ENCODE measurements at regions not wholly inside any gene's neighbourhood (a gene's known extent, or its start where the extent isn't known, plus 50 kb on each side); places are given as distances from the start of the nearest gene placed in this dataset.

DNA sequence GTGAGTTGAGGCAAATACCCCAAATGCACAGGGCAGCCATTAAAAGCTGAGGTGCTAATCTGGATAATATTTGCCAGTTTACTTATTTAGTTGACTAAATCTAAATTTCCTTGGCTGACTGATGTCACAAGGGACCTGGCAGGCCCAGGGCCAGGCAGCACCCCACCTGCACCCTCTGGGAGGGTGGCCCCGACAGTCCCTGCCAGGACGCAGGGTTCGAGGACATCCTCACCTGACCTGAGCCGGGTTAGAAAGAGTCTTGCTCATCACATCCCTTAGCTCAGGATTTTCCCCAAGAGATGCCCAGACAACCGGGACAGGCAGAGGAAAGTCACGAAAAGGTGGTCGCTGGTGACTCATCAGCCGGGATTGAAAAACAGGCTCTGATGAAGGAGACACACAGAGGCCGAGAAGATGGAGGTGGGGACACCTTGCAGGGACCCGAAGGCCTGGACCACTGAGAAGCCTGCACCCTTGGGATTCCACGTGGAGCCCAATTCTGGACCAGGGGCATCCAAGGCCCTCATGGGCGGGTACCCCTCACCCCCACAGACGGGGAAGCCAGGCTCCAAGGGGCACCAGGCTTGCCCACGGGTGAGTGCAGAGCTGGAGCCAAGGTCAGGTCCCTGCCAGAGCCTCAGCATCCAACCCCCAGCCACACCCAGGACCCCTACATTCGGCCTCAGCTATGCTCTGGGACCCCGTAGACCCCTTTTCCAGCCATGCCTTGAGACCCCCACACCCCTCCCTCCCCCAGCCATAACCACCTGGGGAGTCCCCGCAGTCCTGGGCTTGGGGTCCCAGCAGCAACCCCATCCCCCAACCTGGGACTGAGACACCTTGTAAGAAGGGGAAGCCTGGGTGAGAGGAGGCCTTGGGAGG, 103.2 kb downstream of the SOX1 start:
- H3K27me3 Mint-ChIP-seq (ENCODE audit: low read depth in 3 of 3) = peaks cover 4 to 10% (median 4%) of the 10 kb centered on the region in 3 donors
- no peak overlapping the region for H3K9ac ChIP-seq (ENCODE audit: insufficient read depth, low read length, poor library complexity, severe bottlenecking)
- intact Hi-C loops (cut with micrococcal nuclease) = no loop called here
- H3K4me3 ChIP-seq (replicated peaks in 1 of 3; ENCODE audit: low read depth in 2 of 3, low read length in 3 of 3) = no peak overlapping the region
- no peak for DNase-seq
- H3K36me3 Mint-ChIP-seq = no peaks in the 10 kb centered on the region
- H3K27me3 ChIP-seq (ENCODE audit: control insufficient read depth in 2 of 2, insufficient read depth in 2 of 2, low read length in 2 of 2) = no peaks in the 10 kb centered on the region
- no peak overlapping the region for H3K4me3 Mint-ChIP-seq
- H4K20me1 ChIP-seq (ENCODE audit: insufficient read depth, low read length) = no peaks in the 10 kb centered on the region
- H3K9me3 Mint-ChIP-seq = peaks cover 6 to 29% (median 14%) of the 10 kb centered on the region in 7 donors
- H3K27ac ChIP-seq (ENCODE audit: low read depth in 1 of 2, low read length in 2 of 2) = no peak overlapping the region
- H3K4me1 ChIP-seq (ENCODE audit: control insufficient read depth in 1 of 2, insufficient read depth in 2 of 2, low read length in 2 of 2) = no peaks in the 10 kb centered on the region
- no peak overlapping the region for H3K27ac Mint-ChIP-seq
- 90% methylated on average over 13 of the region's 17 CpGs for WGBS (ENCODE audit: insufficient coverage)
- no peaks in the 10 kb centered on the region for H3K4me1 Mint-ChIP-seq
- peaks cover 11 to 17% of the 10 kb centered on the region in 2 donors for H3K9me3 ChIP-seq (replicated peaks in 1 of 2; ENCODE audit: control insufficient read depth in 1 of 2, insufficient read depth in 1 of 2, low read length in 2 of 2)
- no peak overlapping the region for H2AFZ ChIP-seq (ENCODE audit: insufficient read depth, low read depth, low read length, poor library complexity, severe bottlenecking)
- H3K79me2 ChIP-seq (ENCODE audit: insufficient read depth, low read length) = no peaks in the 10 kb centered on the region
- no peaks in the 10 kb centered on the region for H3K36me3 ChIP-seq (replicated peaks in 1 of 2; ENCODE audit: control insufficient read depth in 1 of 2, insufficient read depth in 2 of 2, low read length in 2 of 2)
- TF ChIP-seq, protein P1, sequence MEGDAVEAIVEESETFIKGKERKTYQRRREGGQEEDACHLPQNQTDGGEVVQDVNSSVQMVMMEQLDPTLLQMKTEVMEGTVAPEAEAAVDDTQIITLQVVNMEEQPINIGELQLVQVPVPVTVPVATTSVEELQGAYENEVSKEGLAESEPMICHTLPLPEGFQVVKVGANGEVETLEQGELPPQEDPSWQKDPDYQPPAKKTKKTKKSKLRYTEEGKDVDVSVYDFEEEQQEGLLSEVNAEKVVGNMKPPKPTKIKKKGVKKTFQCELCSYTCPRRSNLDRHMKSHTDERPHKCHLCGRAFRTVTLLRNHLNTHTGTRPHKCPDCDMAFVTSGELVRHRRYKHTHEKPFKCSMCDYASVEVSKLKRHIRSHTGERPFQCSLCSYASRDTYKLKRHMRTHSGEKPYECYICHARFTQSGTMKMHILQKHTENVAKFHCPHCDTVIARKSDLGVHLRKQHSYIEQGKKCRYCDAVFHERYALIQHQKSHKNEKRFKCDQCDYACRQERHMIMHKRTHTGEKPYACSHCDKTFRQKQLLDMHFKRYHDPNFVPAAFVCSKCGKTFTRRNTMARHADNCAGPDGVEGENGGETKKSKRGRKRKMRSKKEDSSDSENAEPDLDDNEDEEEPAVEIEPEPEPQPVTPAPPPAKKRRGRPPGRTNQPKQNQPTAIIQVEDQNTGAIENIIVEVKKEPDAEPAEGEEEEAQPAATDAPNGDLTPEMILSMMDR (IDR thresholded peaks at IDR 0.05) = no peak
- H3K4me2 ChIP-seq (replicated peaks; ENCODE audit: extremely low read depth, low read length, poor library complexity, severe bottlenecking) = no peak overlapping the region

DNA sequence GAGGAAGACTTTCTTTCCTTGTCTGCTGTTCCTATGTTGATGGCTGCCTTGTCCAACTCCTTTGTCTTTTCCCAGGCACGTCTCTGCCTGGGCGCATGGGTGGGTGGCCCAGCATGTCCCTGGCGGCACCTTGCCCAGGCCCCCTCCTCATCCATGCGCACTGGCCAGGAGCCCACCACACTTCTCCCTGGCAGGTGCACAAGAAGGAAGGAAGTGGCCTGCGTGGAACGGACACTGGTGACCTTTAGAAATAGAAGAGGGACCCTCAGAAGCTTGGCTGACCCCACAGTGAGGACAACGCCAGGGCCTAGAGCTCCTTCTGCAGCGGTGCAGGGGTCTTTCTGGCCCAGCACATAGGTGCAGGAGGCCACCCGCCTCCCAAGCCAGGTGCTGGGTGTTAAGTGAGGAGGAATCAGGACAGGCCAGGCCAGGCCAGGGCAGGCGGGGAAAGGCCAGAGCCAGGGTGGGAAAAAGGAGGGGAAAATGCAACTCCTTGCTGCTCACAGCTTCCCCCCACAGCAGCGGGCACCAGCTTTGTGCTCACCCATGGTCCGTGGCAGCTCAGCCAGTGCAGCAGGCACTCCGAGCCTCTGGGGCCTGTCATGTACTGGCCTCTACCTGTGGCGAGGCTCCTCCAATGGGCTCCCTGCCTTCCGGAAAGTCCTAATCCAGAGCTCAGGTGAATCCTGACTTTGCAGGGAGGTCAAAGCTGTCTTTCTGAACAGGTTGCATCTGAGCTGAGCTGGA, 104.0 kb downstream of the SOX1 start:
- Mint-ChIP-seq H3K4me1 (no peaks in the 10 kb centered on the region), H3K9me3 (peaks cover 6 to 34% (median 15%) of the 10 kb centered on the region in 7 donors), H3K4me3 (no peak overlapping the region), H3K36me3 (no peaks in the 10 kb centered on the region), H3K27me3 (ENCODE audit: low read depth in 3 of 3) (peaks cover 0 to 9% (median 4%) of the 10 kb centered on the region in 3 donors), H3K27ac (peak overlapping the region in 1 of 7 donors; percentile 12)
- no peak overlapping the region for H3K27ac ChIP-seq (ENCODE audit: low read depth in 1 of 2, low read length in 2 of 2)
- H4K20me1 ChIP-seq (ENCODE audit: insufficient read depth, low read length) = no peaks in the 10 kb centered on the region
- H3K4me3 ChIP-seq (replicated peaks in 1 of 3; ENCODE audit: low read depth in 2 of 3, low read length in 3 of 3) = no peak overlapping the region
- H3K27me3 ChIP-seq (ENCODE audit: control insufficient read depth in 2 of 2, insufficient read depth in 2 of 2, low read length in 2 of 2) = no peaks in the 10 kb centered on the region
- 82% methylated on average over 11 of the region's 15 CpGs for WGBS (ENCODE audit: insufficient coverage)
- H3K9ac ChIP-seq (ENCODE audit: insufficient read depth, low read length, poor library complexity, severe bottlenecking) = no peak overlapping the region
- H3K79me2 ChIP-seq (ENCODE audit: insufficient read depth, low read length) = no peaks in the 10 kb centered on the region
- TF ChIP-seq, protein P1 (IDR thresholded peaks at IDR 0.05) = no peak
- no peaks in the 10 kb centered on the region for H3K36me3 ChIP-seq (replicated peaks in 1 of 2; ENCODE audit: control insufficient read depth in 1 of 2, insufficient read depth in 2 of 2, low read length in 2 of 2)
- no peak overlapping the region for H2AFZ ChIP-seq (ENCODE audit: insufficient read depth, low read depth, low read length, poor library complexity, severe bottlenecking)
- no peak for DNase-seq
- intact Hi-C loops (cut with micrococcal nuclease) = no loop called here
- H3K9me3 ChIP-seq (replicated peaks in 1 of 2; ENCODE audit: control insufficient read depth in 1 of 2, insufficient read depth in 1 of 2, low read length in 2 of 2) = peaks cover 16 to 18% of the 10 kb centered on the region in 2 donors
- no peak overlapping the region for H3K4me2 ChIP-seq (replicated peaks; ENCODE audit: extremely low read depth, low read length, poor library complexity, severe bottlenecking)
- H3K4me1 ChIP-seq (ENCODE audit: control insufficient read depth in 1 of 2, insufficient read depth in 2 of 2, low read length in 2 of 2) = no peaks in the 10 kb centered on the region
